OCI-LY7 (cell line): ENCODE measurements at regions not wholly inside any gene's neighbourhood (a gene's known extent, or its start where the extent isn't known, plus 50 kb on each side); places are given as distances from the start of the nearest gene placed in this dataset.

Source experiments
- CTCF ChIP-seq: fragments of 200-600 bp; sonication (generic); conservative IDR thresholded peaks from 2 replicates; pipeline ENCODE4 v1.5.1; 2014; ENCODE audit warnings: mild to moderate bottlenecking, antibody characterized with exemption, low read length, moderate library complexity, mixed read lengths
- EZH2phosphoT487 ChIP-seq: fragments of 200-600 bp; sonication (generic); IDR thresholded peaks from 2 replicates; pipeline ENCODE4 v1.6.1; 2018; ENCODE audit warnings: low read depth, borderline replicate concordance, mild to moderate bottlenecking, mixed run types, antibody characterized with exemption, low read length, moderate library complexity, mixed read lengths

- TF ChIP-seq CTCF: no peak
- TF ChIP-seq EZH2phosphoT487: no peak
Observed at GRCh38 chr4:14165222-14165920, 537.8 kb upstream of the BOD1L1 start.
